Calu3 (cell line): ENCODE measurements at regions not wholly inside any gene's neighbourhood (a gene's known extent, or its start where the extent isn't known, plus 50 kb on each side); places are given as distances from the start of the nearest gene placed in this dataset.
A peak's percentile ranks its signal among the peaks of the same experiment; 100 is the strongest.

ENCODE experiments used
- BruUV-seq: library from RNA; stranded (reverse); fragments of 400-500 nt; replicated peaks from 2 replicates; lab custom pipeline; 2021; lab: Mats Ljungman, UMichigan
- CTCF ChIA-PET: fragments of 300-600 bp; sonication (Branson Sonifier 250); formaldehyde crosslinking; loops from one replicate; lab custom pipeline; 2022; ENCODE audit warnings: antibody characterized with exemption; lab: Charles Lee
- DNase-seq: peaks from one replicate; pipeline ENCODE4 v3.0.0; 2022
- H3K27ac Mint-ChIP-seq: one replicate; pipeline ENCODE4 v1.8.0; 2022; ENCODE audit warnings: mixed read lengths; ENCODE audit not compliant: unreplicated experiment
- H3K27me3 Mint-ChIP-seq: one replicate; pipeline ENCODE4 v1.8.0; 2022; ENCODE audit warnings: mixed read lengths; ENCODE audit not compliant: unreplicated experiment
- H3K36me3 Mint-ChIP-seq: one replicate; pipeline ENCODE4 v1.8.0; 2022; ENCODE audit warnings: mild to moderate bottlenecking, moderate library complexity, mixed read lengths; ENCODE audit not compliant: insufficient read depth, unreplicated experiment
- H3K4me1 Mint-ChIP-seq: one replicate; pipeline ENCODE4 v1.8.0; 2022; ENCODE audit warnings: mild to moderate bottlenecking, low read depth, mixed read lengths; ENCODE audit not compliant: unreplicated experiment
- H3K4me3 Mint-ChIP-seq: one replicate; pipeline ENCODE4 v1.8.0; 2022; ENCODE audit warnings: mild to moderate bottlenecking, low read depth, moderate library complexity, mixed read lengths; ENCODE audit not compliant: unreplicated experiment
- H3K9me3 Mint-ChIP-seq: one replicate; pipeline ENCODE4 v1.8.0; 2022; ENCODE audit warnings: low read depth, mixed read lengths; ENCODE audit not compliant: unreplicated experiment
- intact Hi-C: fragments of 100-400 bp; cut with micrococcal nuclease; formaldehyde crosslinking; loops from one replicate; pipeline ENCODE4 v1.10.0; 2022; ENCODE audit not compliant: unreplicated experiment
- TF ChIP-seq, protein P1 (sequence below): fragments of 200-600 bp; IDR thresholded peaks from one replicate; pipeline ENCODE4 v1.8.0; 2022; ENCODE audit warnings: antibody characterized with exemption; ENCODE audit not compliant: unreplicated experiment

DNA sequence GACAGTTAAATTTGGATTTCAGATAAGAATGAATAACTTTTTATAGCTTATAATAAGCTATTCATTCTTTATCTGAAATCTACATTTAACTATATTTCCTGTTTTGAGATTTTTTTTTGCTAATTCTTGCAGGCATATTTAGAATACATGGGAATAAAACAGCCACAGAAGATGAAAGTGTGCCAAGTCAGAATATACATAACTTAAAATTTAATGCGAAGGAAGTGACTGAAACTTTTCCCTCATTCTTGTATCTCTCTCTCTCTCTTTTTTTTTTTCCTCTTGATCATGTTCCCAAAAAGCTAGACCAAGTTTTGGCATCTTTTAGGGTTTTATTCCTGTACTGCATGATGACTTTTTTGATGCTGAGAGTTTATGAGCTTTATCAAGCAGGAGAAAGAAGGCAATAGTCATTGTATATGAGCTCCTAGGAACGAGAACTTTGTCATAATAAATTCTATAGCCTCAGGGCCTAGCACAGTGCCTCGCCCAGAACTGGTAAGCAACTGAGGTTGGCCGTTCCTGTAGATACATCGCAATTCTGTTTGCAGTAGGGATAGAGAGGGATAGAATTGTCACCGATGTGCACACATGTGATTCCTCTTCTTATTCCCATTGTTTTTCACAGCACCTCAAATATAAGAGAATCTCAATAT lies 205.2 kb downstream of the MYLK4 start:
- DNase-seq: no peak
- Mint-ChIP-seq H3K27ac (no peak overlapping the region), H3K4me1 (peaks cover 33% of the 10 kb centered on the region), H3K36me3 (no peaks in the 10 kb centered on the region), H3K27me3 (peaks cover 12% of the 10 kb centered on the region), H3K9me3 (no peaks in the 10 kb centered on the region), H3K4me3 (no peak overlapping the region)
- BruUV-seq: no TSS peak
- CTCF ChIA-PET: interaction anchor here (0.6 to 0.7 kb wide), 3 partner anchors 13 to 744 kb away, joined by 3 to 4 read pairs (median 3); no protein-coding TSS in a partner anchor
- TF ChIP-seq, protein P1, sequence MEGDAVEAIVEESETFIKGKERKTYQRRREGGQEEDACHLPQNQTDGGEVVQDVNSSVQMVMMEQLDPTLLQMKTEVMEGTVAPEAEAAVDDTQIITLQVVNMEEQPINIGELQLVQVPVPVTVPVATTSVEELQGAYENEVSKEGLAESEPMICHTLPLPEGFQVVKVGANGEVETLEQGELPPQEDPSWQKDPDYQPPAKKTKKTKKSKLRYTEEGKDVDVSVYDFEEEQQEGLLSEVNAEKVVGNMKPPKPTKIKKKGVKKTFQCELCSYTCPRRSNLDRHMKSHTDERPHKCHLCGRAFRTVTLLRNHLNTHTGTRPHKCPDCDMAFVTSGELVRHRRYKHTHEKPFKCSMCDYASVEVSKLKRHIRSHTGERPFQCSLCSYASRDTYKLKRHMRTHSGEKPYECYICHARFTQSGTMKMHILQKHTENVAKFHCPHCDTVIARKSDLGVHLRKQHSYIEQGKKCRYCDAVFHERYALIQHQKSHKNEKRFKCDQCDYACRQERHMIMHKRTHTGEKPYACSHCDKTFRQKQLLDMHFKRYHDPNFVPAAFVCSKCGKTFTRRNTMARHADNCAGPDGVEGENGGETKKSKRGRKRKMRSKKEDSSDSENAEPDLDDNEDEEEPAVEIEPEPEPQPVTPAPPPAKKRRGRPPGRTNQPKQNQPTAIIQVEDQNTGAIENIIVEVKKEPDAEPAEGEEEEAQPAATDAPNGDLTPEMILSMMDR: no peak
- intact Hi-C loops: no loop called here

DNA sequence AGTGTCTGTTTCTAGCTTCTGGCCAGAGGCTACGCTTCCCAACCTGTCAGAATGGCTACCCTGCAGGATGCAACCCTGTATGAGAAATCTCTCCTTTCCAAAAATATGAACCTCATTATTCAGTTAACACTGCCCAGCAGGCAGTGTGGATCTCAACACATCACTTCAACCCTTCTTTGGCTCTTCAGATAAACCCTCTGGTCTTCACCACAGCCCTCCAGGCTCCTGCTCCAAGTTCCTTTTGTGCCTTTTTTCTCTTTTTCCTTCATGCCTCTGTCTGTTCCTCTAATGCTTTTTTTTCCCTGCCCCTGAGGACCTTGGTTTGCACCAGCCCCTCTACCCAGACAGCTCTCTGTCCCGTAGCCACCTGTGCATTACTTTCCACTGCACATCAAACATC lies 207.4 kb downstream of the MYLK4 start:
- CTCF ChIA-PET: interaction anchor here (0.9 kb wide), 1 partner anchor 80 kb away, joined by 3 read pairs; no protein-coding TSS in a partner anchor
- Mint-ChIP-seq H3K27ac (peak overlapping the region; percentile 63), H3K9me3 (no peaks in the 10 kb centered on the region), H3K36me3 (no peaks in the 10 kb centered on the region), H3K4me3 (no peak overlapping the region), H3K4me1 (peaks cover 45% of the 10 kb centered on the region), H3K27me3 (peaks cover 9% of the 10 kb centered on the region)
- TF ChIP-seq, protein P1: no peak
- DNase-seq: no peak
- intact Hi-C loops: no loop called here
- BruUV-seq: no TSS peak

DNA sequence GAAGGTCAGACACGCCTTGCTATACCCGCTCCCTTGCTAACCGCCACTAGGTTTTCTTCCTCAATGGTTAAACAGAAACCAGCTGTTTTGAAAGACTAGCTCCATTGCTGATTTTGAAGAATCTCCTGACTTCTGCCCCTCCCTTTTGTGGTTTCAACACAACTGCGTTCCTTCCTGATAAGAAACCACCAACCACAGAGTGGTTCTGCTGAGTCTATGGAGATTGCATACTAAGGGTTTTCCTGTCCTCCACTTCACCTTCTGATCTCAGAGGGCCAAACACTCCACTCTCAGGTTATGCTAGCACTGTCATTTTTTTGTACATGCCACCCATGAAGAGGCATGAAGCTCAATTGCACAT lies 207.9 kb downstream of the MYLK4 start:
- Mint-ChIP-seq H3K27ac (peak overlapping the region; percentile 63), H3K27me3 (peaks cover 10% of the 10 kb centered on the region), H3K9me3 (peaks cover 2% of the 10 kb centered on the region), H3K36me3 (no peaks in the 10 kb centered on the region), H3K4me1 (peaks cover 45% of the 10 kb centered on the region), H3K4me3 (peak overlapping the region; percentile 50)
- TF ChIP-seq, protein P1: no peak
- peak; percentile 51 for DNase-seq
- CTCF ChIA-PET: interaction anchor here (0.9 kb wide), 1 partner anchor 81 kb away, joined by 3 read pairs; no protein-coding TSS in a partner anchor
- no TSS peak for BruUV-seq
- intact Hi-C loops: no loop called here

DNA sequence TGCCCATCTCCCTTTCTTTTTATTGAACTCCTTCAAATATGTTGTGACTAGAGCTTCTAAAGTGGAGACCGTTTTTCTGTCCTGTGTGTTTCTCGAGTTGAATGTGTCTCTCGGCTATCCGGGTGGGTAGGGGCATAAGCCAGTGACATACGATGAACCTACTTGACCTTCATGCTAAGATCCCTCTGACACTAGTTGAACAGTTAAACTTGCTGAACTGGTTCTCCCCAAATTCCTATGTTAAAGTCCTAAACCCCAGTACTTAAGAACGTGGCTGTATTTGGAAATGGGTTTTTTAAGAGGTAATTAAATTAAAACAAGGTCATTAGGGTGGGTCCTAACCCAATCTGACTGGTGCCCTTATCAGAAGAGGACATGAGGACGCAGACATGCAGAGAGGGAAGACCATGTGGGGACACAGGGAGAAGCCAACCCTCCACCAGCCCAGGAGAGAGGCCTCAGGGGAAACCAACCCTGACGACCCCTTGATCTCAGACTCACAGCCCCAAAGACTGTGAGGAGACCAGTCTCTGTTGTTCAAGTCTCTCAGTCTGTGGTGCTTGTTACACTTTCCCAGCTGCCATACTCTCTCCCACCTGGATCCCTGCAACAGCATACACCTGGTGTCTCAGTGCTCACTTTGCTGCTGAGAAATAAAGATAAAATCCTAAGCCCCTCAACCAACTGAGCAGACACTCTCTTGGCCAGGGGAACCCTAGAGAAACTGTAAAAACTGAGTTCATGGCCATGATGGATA lies 208.4 kb downstream of the MYLK4 start:
- no TSS peak for BruUV-seq
- H3K27ac Mint-ChIP-seq: peak overlapping the region; percentile 63
- CTCF ChIA-PET: interaction anchor here (0.9 to 1.2 kb wide), 2 partner anchors 16 to 81 kb away, joined by 3 read pairs; no protein-coding TSS in a partner anchor
- H3K27me3 Mint-ChIP-seq: peaks cover 13% of the 10 kb centered on the region
- H3K4me3 Mint-ChIP-seq: peak overlapping the region; percentile 50
- TF ChIP-seq, protein P1: no peak
- intact Hi-C loops: no loop called here
- DNase-seq: no peak
- no peaks in the 10 kb centered on the region for H3K36me3 Mint-ChIP-seq
- peaks cover 45% of the 10 kb centered on the region for H3K4me1 Mint-ChIP-seq
- H3K9me3 Mint-ChIP-seq: peaks cover 2% of the 10 kb centered on the region
